SHP77 (cell line): ENCODE measurements at regions not wholly inside any gene's neighbourhood (a gene's known extent, or its start where the extent isn't known, plus 50 kb on each side); places are given as distances from the start of the nearest gene placed in this dataset.

Experiments
- DNase-seq, 2 experiments: peaks; one replicate each; lab custom pipeline; 2025; lab: John Stamatoyannopoulos, UW

GRCh38 chr2:185891403-185891802 lies 152.8 kb downstream of the FSIP2 start:
- DNase-seq, result no peak

DNA sequence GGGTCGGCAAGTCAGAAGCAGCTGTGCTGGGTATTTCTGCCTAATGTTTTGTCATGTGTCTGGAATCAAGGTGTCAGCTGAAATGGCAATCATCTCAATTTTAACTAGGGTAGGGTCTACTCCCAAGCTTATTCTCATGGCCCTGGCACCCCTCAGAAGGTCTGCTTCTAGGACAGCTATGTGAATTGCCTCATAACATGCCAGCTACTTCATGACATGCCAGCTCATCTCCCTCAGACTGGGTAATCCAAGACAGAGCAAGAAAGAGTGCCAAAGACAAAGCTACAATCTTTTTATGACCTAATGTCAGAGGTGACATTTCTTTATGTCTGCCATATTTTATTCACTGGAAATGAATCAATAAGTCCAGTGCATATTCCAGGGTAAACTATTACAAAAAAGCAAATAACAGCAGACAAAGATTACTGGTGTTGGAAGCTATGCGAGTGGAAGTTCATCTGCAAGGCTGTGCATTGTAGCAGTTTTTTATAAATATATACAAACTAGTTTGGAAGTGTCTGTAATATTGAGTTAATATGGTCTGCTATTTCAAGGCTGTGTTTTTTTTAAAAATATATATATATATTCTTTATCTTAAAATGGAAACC lies 153.3 kb downstream of the FSIP2 start:
- no peak for DNase-seq

- no peak for DNase-seq
Observed at GRCh38 chr2:185892484-185892883, 153.9 kb downstream of the FSIP2 start.

DNA sequence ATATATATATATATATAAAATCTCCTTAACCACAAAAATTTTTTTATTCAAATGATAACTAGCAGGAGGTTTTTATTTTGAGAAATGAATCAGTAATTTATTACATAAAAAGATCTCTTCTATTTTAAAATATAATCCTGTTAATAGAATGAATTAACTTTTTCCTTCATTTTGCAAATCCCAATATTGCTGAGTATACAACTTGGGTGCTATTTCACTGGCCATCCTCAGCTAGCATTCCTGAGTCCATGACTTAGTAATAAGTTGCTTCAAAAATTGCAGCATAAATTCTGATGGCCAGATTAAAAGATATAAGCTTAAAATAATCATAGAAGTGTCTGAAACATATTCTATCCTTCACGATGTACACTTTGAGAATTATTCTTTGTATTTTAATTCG lies 155.6 kb downstream of the FSIP2 start:
- no peak for DNase-seq

GRCh38 chr2:185895828-185896693 lies 157.5 kb downstream of the FSIP2 start:
- no peak for DNase-seq

GRCh38 chr2:185899366-185899765 lies 160.8 kb downstream of the FSIP2 start:
- no peak for DNase-seq

- DNase-seq, result no peak
Observed at GRCh38 chr2:185919155-185919554, 180.6 kb downstream of the FSIP2 start.

- DNase-seq, result no peak
Observed at GRCh38 chr2:185921048-185921756, 182.6 kb downstream of the FSIP2 start.

- no peak for DNase-seq
Observed at GRCh38 chr2:185934232-185934631, 195.6 kb downstream of the FSIP2 start.

GRCh38 chr2:185939858-185940257 lies 201.3 kb downstream of the FSIP2 start:
- DNase-seq, result no peak

GRCh38 chr2:185942855-185943254 lies 204.3 kb downstream of the FSIP2 start:
- no peak for DNase-seq

DNA sequence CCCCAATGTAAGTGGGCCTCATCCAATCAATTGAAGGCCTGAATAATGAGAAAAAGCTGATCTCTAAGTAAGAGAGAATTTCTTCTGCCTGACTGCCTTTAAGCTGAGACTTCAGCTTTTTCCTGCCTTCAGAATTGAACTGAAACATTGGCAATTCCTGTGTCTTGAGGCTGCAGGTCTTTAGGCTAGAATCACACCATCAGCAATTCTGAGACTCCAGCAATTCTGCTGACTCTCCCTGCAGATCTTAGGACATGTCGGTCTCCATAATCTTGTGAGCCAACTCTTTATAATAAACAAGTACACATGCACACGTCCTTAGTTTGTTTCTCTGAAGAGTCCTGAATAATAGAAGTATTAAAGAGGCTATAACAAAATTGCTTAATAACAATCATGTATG lies 209.1 kb downstream of the FSIP2 start:
- DNase-seq, result no peak

GRCh38 chr2:185952100-185952499 lies 213.5 kb downstream of the FSIP2 start:
- DNase-seq, result no peak

- DNase-seq, result no peak
Observed at GRCh38 chr2:185954389-185954788, 215.8 kb downstream of the FSIP2 start.

- DNase-seq, result no peak
Observed at GRCh38 chr2:185955050-185955449, 216.4 kb downstream of the FSIP2 start.

GRCh38 chr2:185967335-185967734 lies 228.7 kb downstream of the FSIP2 start:
- no peak for DNase-seq

- DNase-seq, result no peak
Observed at GRCh38 chr2:185970148-185970852, 231.7 kb downstream of the FSIP2 start.

- no peak for DNase-seq
Observed at GRCh38 chr2:185978634-185979407, 240.2 kb downstream of the FSIP2 start.

GRCh38 chr2:185979546-185980071 lies 241.0 kb downstream of the FSIP2 start:
- DNase-seq, result no peak

GRCh38 chr2:185980944-185981343 lies 242.3 kb downstream of the FSIP2 start:
- no peak for DNase-seq

DNA sequence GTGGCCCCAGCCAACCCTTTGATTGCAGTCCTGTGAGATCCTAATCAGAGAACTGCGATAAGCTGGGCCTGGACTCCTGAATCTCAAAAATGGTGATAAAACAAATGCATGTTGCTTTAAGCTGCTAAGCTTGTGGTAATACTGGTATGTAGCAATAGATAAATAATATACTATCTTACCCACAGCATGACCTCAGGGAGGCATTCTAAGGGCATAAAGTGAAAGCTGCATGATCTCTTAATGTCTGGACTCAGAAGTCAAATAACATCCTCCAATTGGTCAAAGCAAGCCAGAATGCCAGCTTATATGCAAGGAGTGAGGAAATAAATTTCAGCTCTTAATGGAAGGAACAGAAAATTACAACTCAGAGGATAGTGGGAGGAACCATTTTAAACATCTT lies 246.1 kb downstream of the FSIP2 start:
- no peak for DNase-seq
